ENCODE measurements at regions not wholly inside any gene's neighbourhood (a gene's known extent, or its start where the extent isn't known, plus 50 kb on each side); places are given as distances from the start of the nearest gene placed in this dataset.

DNA sequence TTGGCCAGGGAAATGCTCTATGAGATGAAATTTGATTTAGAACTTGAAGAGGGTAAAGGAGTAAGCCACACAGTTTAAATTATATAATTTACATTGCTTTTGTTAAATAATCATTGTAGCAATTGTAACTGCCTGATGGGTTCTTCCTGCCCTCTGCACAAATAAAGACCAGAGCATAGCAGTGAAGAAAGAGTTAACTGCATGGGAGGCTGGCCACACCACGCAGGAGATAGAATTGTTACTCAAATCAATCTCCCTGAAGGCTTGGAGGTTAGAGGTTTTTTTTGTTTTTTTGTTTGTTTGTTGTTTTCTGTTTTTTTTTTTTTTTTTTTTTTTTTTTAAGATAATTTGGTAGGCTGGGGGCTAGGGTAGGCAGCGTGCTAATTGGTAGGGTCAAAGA is 467.0 kb upstream of the GOT2 start:
- Mint-ChIP-seq H3K27ac (no peak overlapping the region), H3K9me3 (peaks cover 2 to 17% (median 4%) of the 10 kb centered on the region in 8 donors), H3K4me1 (no peaks in the 10 kb centered on the region), H3K27me3 (peaks cover 0 to 1% of the 10 kb centered on the region in 2 donors), H3K36me3 (no peaks in the 10 kb centered on the region), H3K4me3 (no peak overlapping the region)
- H3K27me3 ChIP-seq (ENCODE audit: insufficient read depth, low read length): no peaks in the 10 kb centered on the region
- H3K36me3 ChIP-seq (ENCODE audit: insufficient read depth, low read length): no peaks in the 10 kb centered on the region
- POLR2A ChIA-PET (ENCODE audit: partially characterized antibody): no interaction called here
- no peak overlapping the region for H3K27ac ChIP-seq (ENCODE audit: low read depth, low read length)
- DNase-seq: no peak
- CTCF ChIA-PET (ENCODE audit: partially characterized antibody): no interaction called here
- H3K9me3 ChIP-seq (ENCODE audit: control insufficient read depth in 1 of 2, low read length in 2 of 2): no peaks in the 10 kb centered on the region
- intact Hi-C loops (cut with micrococcal nuclease): no loop called here
- H3K4me1 ChIP-seq (ENCODE audit: insufficient read depth, low read length): no peaks in the 10 kb centered on the region
- H3K4me3 ChIP-seq (ENCODE audit: low read length in 2 of 2): no peak overlapping the region

DNA sequence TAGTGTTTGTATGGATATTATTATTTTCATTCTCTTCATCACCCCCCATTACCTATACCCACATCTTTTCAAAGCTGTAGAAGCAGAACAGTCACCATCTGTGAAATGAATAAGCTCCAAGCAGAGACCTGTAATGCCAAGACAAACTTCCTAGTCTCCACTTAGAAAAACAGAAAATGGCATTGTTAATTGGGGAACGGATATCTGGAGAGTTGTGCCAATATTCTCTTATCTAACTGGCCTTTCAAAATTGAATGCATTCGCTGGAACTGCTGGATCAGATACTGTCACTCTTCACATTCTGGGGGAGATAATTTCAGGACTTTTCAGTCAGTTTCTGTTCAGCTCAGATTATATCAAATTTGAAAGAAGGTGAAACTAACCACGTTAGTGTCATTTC is 464.4 kb upstream of the GOT2 start:
- no peaks in the 10 kb centered on the region for H3K27me3 ChIP-seq (ENCODE audit: insufficient read depth, low read length)
- ChIA-PET CTCF (ENCODE audit: partially characterized antibody) (no interaction called here), POLR2A (ENCODE audit: partially characterized antibody) (no interaction called here)
- DNase-seq: no peak
- no peaks in the 10 kb centered on the region for H3K36me3 ChIP-seq (ENCODE audit: insufficient read depth, low read length)
- peaks cover 3 to 20% (median 8%) of the 10 kb centered on the region in 8 donors for H3K9me3 Mint-ChIP-seq
- intact Hi-C loops (cut with micrococcal nuclease): no loop called here
- H3K4me3 Mint-ChIP-seq: no peak overlapping the region
- no peak overlapping the region for H3K4me3 ChIP-seq (ENCODE audit: low read length in 2 of 2)
- H3K27me3 Mint-ChIP-seq: peaks cover 0 to 1% of the 10 kb centered on the region in 2 donors
- no peaks in the 10 kb centered on the region for H3K9me3 ChIP-seq (ENCODE audit: control insufficient read depth in 1 of 2, low read length in 2 of 2)
- no peaks in the 10 kb centered on the region for H3K4me1 ChIP-seq (ENCODE audit: insufficient read depth, low read length)
- H3K27ac Mint-ChIP-seq: no peak overlapping the region
- H3K27ac ChIP-seq (ENCODE audit: low read depth, low read length): no peak overlapping the region
- H3K4me1 Mint-ChIP-seq: no peaks in the 10 kb centered on the region
- no peaks in the 10 kb centered on the region for H3K36me3 Mint-ChIP-seq

DNA sequence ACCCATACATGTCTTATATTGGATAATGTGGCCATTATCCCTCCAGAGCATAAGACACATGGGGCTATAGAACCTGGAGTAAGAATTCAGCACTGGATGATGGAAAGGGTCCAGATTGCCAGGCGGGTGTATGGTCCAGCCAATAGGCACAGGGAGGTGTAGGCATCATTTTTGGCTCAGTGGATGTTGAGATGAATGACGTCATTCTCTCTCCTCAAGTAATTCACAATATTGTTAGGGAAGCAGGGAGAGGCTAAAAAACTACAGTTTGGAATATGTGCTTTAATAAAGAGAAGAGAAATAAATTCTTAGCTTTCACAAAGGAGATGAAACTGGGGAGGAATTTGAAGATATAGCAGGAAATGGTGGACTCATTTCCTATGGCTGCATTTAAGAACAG is 461.1 kb upstream of the GOT2 start:
- H3K4me3 ChIP-seq (ENCODE audit: low read length in 2 of 2): no peak overlapping the region
- H3K4me1 Mint-ChIP-seq: no peaks in the 10 kb centered on the region
- no peaks in the 10 kb centered on the region for H3K36me3 ChIP-seq (ENCODE audit: insufficient read depth, low read length)
- ChIA-PET CTCF (ENCODE audit: partially characterized antibody) (no interaction called here), POLR2A (ENCODE audit: partially characterized antibody) (no interaction called here)
- no peaks in the 10 kb centered on the region for H3K27me3 ChIP-seq (ENCODE audit: insufficient read depth, low read length)
- H3K9me3 Mint-ChIP-seq: peaks cover 3 to 15% (median 7%) of the 10 kb centered on the region in 8 donors
- DNase-seq: no peak
- no peaks in the 10 kb centered on the region for H3K4me1 ChIP-seq (ENCODE audit: insufficient read depth, low read length)
- H3K4me3 Mint-ChIP-seq: no peak overlapping the region
- no peaks in the 10 kb centered on the region for H3K27me3 Mint-ChIP-seq
- H3K9me3 ChIP-seq (ENCODE audit: control insufficient read depth in 1 of 2, low read length in 2 of 2): no peaks in the 10 kb centered on the region
- intact Hi-C loops (cut with micrococcal nuclease): no loop called here
- H3K36me3 Mint-ChIP-seq: no peaks in the 10 kb centered on the region
- no peak overlapping the region for H3K27ac ChIP-seq (ENCODE audit: low read depth, low read length)
- no peak overlapping the region for H3K27ac Mint-ChIP-seq

DNA sequence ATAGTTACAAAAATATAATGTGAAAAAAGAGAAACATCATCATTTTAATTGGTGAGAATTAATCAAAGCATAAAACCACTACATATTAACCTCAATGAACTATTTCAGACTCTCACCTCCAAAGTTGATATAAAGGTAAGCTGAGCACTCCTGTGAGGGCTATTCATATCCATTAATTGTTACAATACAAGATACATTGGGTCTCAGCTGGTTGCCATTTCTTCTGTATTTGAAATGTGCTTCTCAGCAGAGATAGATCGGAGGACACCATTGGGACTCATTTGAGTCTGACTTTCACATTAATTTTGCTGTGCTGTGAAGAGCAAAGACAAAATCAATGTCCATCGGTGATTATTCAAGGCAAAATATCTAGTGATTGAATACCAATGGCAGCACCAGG is 459.5 kb upstream of the GOT2 start:
- intact Hi-C loops (cut with micrococcal nuclease): no loop called here
- POLR2A ChIA-PET (ENCODE audit: partially characterized antibody): no interaction called here
- no peaks in the 10 kb centered on the region for H3K27me3 Mint-ChIP-seq
- H3K9me3 Mint-ChIP-seq: peaks cover 2 to 14% (median 7%) of the 10 kb centered on the region in 8 donors
- no peaks in the 10 kb centered on the region for H3K36me3 ChIP-seq (ENCODE audit: insufficient read depth, low read length)
- CTCF ChIA-PET (ENCODE audit: partially characterized antibody): no interaction called here
- H3K27ac Mint-ChIP-seq: no peak overlapping the region
- no peak overlapping the region for H3K4me3 ChIP-seq (ENCODE audit: low read length in 2 of 2)
- no peaks in the 10 kb centered on the region for H3K4me1 ChIP-seq (ENCODE audit: insufficient read depth, low read length)
- no peak for DNase-seq
- no peak overlapping the region for H3K4me3 Mint-ChIP-seq
- no peaks in the 10 kb centered on the region for H3K4me1 Mint-ChIP-seq
- no peaks in the 10 kb centered on the region for H3K9me3 ChIP-seq (ENCODE audit: control insufficient read depth in 1 of 2, low read length in 2 of 2)
- H3K27ac ChIP-seq (ENCODE audit: low read depth, low read length): no peak overlapping the region
- H3K36me3 Mint-ChIP-seq: no peaks in the 10 kb centered on the region
- no peaks in the 10 kb centered on the region for H3K27me3 ChIP-seq (ENCODE audit: insufficient read depth, low read length)

DNA sequence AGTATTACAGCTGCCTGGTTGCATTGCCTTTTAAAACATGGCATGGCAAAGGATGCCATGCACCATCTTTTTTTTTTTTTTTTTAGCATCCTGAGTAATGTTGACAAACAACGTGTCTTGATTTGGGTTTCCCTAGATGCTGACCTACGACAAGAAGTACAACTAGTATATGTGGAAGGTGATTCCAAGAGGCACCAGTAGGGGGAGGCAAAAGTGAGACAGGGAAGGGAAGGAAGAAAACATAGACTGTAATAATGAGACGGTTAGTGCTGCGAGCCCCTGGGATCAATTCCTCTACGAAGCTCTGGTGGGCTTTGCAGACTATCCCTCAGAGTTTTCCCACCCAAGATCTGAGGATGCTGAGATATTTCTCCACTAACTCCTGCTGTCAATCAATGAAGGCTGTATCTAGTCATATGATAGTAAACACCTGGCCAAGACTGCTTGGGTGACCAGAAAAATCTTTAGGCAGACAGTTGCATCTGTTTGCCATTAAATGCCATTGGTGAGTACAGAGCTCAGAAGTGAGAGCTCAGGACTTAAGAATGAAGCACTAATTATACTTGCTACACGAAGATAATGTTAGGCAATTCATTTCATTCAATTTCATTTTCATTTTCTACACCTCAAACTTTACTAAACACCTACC is 458.6 kb upstream of the GOT2 start:
- DNase-seq: no peak
- Histone ChIP-seq H3K27ac (ENCODE audit: low read depth, low read length) (no peak overlapping the region), H3K4me1 (ENCODE audit: insufficient read depth, low read length) (no peaks in the 10 kb centered on the region), H3K4me3 (ENCODE audit: low read length in 2 of 2) (no peak overlapping the region), H3K36me3 (ENCODE audit: insufficient read depth, low read length) (no peaks in the 10 kb centered on the region), H3K27me3 (ENCODE audit: insufficient read depth, low read length) (no peaks in the 10 kb centered on the region), H3K9me3 (ENCODE audit: control insufficient read depth in 1 of 2, low read length in 2 of 2) (no peaks in the 10 kb centered on the region)
- Mint-ChIP-seq H3K27me3 (no peaks in the 10 kb centered on the region), H3K9me3 (peaks cover 2 to 9% (median 7%) of the 10 kb centered on the region in 8 donors), H3K36me3 (no peaks in the 10 kb centered on the region), H3K27ac (no peak overlapping the region), H3K4me1 (no peaks in the 10 kb centered on the region), H3K4me3 (no peak overlapping the region)
- CTCF ChIA-PET (ENCODE audit: partially characterized antibody): interaction anchor here (0.8 kb wide), 1 partner anchor 9 kb away, joined by 6 read pairs; no protein-coding TSS in a partner anchor
- intact Hi-C loops (cut with micrococcal nuclease): no loop called here
- POLR2A ChIA-PET (ENCODE audit: partially characterized antibody): no interaction called here

DNA sequence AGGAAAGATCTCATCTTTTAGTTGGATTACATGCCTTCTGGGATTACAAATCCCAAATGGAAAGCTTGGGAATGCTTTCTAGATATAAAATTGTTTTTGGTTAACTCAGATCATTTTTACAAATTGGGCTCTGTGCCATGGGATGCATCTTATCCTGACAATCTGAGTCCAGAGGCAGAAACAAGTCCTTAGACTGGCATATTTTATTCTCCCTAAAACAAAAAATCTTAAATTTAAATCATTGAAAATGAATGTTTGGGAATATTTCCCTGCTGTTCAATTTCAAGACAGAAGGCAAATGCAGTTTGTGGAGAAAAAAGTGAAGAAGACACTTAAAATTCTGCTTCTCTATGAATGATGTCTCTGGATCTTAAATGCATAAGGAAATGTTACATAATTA is 456.6 kb upstream of the GOT2 start:
- H3K36me3 Mint-ChIP-seq: no peaks in the 10 kb centered on the region
- H3K4me1 Mint-ChIP-seq: no peaks in the 10 kb centered on the region
- no peak overlapping the region for H3K4me3 ChIP-seq (ENCODE audit: low read length in 2 of 2)
- POLR2A ChIA-PET (ENCODE audit: partially characterized antibody): no interaction called here
- intact Hi-C loops (cut with micrococcal nuclease): no loop called here
- H3K36me3 ChIP-seq (ENCODE audit: insufficient read depth, low read length): no peaks in the 10 kb centered on the region
- no peaks in the 10 kb centered on the region for H3K27me3 ChIP-seq (ENCODE audit: insufficient read depth, low read length)
- H3K4me1 ChIP-seq (ENCODE audit: insufficient read depth, low read length): no peaks in the 10 kb centered on the region
- H3K4me3 Mint-ChIP-seq: no peak overlapping the region
- CTCF ChIA-PET (ENCODE audit: partially characterized antibody): no interaction called here
- H3K27ac ChIP-seq (ENCODE audit: low read depth, low read length): no peak overlapping the region
- DNase-seq: no peak
- peaks cover 2 to 12% (median 5%) of the 10 kb centered on the region in 8 donors for H3K9me3 Mint-ChIP-seq
- no peaks in the 10 kb centered on the region for H3K9me3 ChIP-seq (ENCODE audit: control insufficient read depth in 1 of 2, low read length in 2 of 2)
- H3K27me3 Mint-ChIP-seq: no peaks in the 10 kb centered on the region
- no peak overlapping the region for H3K27ac Mint-ChIP-seq

DNA sequence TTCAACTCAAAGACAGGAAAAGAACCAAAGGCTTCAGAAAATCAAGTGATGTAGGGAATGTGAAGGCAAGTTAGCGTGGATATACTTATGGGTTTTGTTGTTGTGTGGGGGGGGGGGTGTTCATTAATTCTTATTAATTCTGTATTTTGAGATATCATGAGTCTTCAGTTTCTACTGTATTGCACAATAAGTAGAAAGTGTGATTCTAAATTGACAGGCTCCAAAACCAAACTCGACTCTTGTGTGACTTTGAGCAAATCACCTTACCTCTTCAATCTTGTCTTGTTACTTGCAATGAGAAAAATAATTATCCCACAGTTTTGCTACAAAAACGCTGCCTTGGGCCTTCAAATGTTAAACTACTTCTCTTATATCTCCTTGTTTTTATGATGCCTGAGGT is 453.9 kb upstream of the GOT2 start:
- Mint-ChIP-seq H3K27ac (no peak overlapping the region), H3K9me3 (peaks cover 0 to 20% (median 4%) of the 10 kb centered on the region in 8 donors), H3K4me3 (no peak overlapping the region), H3K27me3 (no peaks in the 10 kb centered on the region), H3K36me3 (no peaks in the 10 kb centered on the region), H3K4me1 (no peaks in the 10 kb centered on the region)
- intact Hi-C loops (cut with micrococcal nuclease): no loop called here
- Histone ChIP-seq H3K4me1 (ENCODE audit: insufficient read depth, low read length) (no peaks in the 10 kb centered on the region), H3K36me3 (ENCODE audit: insufficient read depth, low read length) (no peaks in the 10 kb centered on the region), H3K4me3 (ENCODE audit: low read length in 2 of 2) (no peak overlapping the region), H3K27ac (ENCODE audit: low read depth, low read length) (no peak overlapping the region), H3K27me3 (ENCODE audit: insufficient read depth, low read length) (no peaks in the 10 kb centered on the region), H3K9me3 (ENCODE audit: control insufficient read depth in 1 of 2, low read length in 2 of 2) (no peaks in the 10 kb centered on the region)
- ChIA-PET POLR2A (ENCODE audit: partially characterized antibody) (no interaction called here), CTCF (ENCODE audit: partially characterized antibody) (no interaction called here)
- no peak for DNase-seq

All from CD4-positive, alpha-beta memory T cell (primary cell).